Neutrophil (primary cell): ENCODE measurements at regions not wholly inside any gene's neighbourhood (a gene's known extent, or its start where the extent isn't known, plus 50 kb on each side); places are given as distances from the start of the nearest gene placed in this dataset.

Source experiments
- H3K27ac ChIP-seq: fragments of 200-600 bp; sonication (generic); 2 replicates; pipeline ENCODE4 v1.5.1; 2016; ENCODE audit warnings: mild to moderate bottlenecking, moderate library complexity
- H3K27me3 ChIP-seq: fragments of 200-600 bp; sonication (generic); 2 replicates; pipeline ENCODE4 v1.6.0; 2016; ENCODE audit warnings: mild to moderate bottlenecking
- H3K36me3 ChIP-seq: fragments of 200-600 bp; sonication (generic); 2 replicates; pipeline ENCODE4 v1.5.1; 2017
- H3K4me1 ChIP-seq, 2 experiments: fragments of 200-600 bp in 1 of 2; sonication (generic) in 1 of 2; 1 replicate in 1 of 2; 2 replicates in 1 of 2; pipeline versions ENCODE4 v1.5.1 to v1.6.1; 2013 to 2016; ENCODE audit warnings: low read depth in 1 of 2, low read length in 1 of 2, mild to moderate bottlenecking in 1 of 2, moderate library complexity in 1 of 2; ENCODE audit not compliant: control insufficient read depth in 1 of 2, insufficient read depth in 1 of 2
- H3K4me3 ChIP-seq, 2 experiments: fragments of 200-600 bp in 1 of 2; sonication (generic) in 1 of 2; 1 replicate in 1 of 2; 2 replicates in 1 of 2; pipeline ENCODE4 v1.5.1; 2013 to 2016; ENCODE audit warnings: low read depth in 1 of 2, low read length in 1 of 2, mild to moderate bottlenecking in 1 of 2, moderate library complexity in 1 of 2
- H3K9me3 ChIP-seq: fragments of 200-600 bp; sonication (generic); 2 replicates; pipeline ENCODE4 v1.5.1; 2016
- TF ChIP-seq, protein P1 (sequence below): fragments of 200-600 bp; sonication (generic); IDR thresholded peaks from 2 replicates; pipeline ENCODE4 v1.5.1; 2016; ENCODE audit warnings: antibody characterized with exemption

DNA sequence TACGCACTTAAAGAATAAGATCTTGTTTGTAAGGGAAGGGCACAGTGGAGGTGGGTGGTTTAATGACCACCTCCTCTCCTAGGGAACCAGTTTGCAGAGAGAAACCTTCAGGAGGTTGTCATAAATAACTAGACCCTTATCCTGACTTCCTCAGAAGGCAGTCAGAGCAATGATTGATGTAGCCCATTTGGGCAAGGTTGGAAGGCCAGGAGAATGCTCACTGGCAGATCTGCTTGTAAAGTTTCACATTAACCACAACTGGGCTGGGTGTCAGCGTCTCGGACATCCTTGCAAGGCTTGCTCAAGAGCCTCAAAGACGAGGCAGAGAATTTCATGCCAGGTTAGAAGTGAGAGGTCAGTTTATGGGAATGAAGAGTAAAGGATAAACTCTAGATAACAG, 87.6 kb upstream of the TRABD2B start:
- Histone ChIP-seq H3K27ac (no peak overlapping the region), H3K36me3 (no peaks in the 10 kb centered on the region), H3K9me3 (no peaks in the 10 kb centered on the region), H3K27me3 (peaks cover 13% of the 10 kb centered on the region), H3K4me3 (no peak overlapping the region), H3K4me1 (no peaks in the 10 kb centered on the region)
- TF ChIP-seq, protein P1, sequence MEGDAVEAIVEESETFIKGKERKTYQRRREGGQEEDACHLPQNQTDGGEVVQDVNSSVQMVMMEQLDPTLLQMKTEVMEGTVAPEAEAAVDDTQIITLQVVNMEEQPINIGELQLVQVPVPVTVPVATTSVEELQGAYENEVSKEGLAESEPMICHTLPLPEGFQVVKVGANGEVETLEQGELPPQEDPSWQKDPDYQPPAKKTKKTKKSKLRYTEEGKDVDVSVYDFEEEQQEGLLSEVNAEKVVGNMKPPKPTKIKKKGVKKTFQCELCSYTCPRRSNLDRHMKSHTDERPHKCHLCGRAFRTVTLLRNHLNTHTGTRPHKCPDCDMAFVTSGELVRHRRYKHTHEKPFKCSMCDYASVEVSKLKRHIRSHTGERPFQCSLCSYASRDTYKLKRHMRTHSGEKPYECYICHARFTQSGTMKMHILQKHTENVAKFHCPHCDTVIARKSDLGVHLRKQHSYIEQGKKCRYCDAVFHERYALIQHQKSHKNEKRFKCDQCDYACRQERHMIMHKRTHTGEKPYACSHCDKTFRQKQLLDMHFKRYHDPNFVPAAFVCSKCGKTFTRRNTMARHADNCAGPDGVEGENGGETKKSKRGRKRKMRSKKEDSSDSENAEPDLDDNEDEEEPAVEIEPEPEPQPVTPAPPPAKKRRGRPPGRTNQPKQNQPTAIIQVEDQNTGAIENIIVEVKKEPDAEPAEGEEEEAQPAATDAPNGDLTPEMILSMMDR: no peak

DNA sequence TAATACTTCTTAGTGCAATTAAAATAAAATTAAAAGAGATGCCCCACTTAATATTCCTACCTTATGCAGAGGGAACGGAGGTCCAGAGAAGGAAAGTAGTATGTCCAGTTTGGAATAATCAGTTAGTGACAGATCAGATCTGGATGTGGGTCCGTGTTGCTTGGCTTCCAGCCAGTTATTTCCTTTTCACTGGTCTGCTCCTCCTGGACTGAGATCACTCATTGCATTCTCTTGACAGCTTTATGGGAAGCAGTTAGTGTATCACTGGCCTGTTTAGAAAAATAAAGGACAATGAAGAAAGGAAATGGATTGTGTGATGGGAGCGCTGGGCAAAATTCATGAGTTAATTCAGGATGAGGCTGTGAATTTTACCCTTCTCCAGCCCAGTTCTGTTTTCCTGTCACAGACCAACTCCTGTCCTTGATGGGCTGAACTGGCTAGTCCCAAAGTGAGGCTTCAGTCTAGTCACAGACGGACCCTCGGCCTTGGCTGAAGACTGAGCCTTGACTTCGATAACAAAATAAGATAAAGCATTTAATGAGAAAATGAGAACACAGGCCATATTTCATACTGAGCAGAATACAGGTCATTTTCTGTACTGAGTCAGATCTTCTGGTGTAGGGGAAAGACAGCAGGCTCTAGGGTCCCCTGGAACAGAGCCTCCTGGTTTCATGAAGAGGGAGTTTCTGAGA, 85.2 kb upstream of the TRABD2B start:
- H3K9me3 ChIP-seq: no peaks in the 10 kb centered on the region
- peaks cover 21% of the 10 kb centered on the region for H3K27me3 ChIP-seq
- no peak overlapping the region for H3K27ac ChIP-seq
- no peaks in the 10 kb centered on the region for H3K4me1 ChIP-seq
- H3K36me3 ChIP-seq: no peaks in the 10 kb centered on the region
- no peak overlapping the region for H3K4me3 ChIP-seq
- TF ChIP-seq, protein P1: no peak

DNA sequence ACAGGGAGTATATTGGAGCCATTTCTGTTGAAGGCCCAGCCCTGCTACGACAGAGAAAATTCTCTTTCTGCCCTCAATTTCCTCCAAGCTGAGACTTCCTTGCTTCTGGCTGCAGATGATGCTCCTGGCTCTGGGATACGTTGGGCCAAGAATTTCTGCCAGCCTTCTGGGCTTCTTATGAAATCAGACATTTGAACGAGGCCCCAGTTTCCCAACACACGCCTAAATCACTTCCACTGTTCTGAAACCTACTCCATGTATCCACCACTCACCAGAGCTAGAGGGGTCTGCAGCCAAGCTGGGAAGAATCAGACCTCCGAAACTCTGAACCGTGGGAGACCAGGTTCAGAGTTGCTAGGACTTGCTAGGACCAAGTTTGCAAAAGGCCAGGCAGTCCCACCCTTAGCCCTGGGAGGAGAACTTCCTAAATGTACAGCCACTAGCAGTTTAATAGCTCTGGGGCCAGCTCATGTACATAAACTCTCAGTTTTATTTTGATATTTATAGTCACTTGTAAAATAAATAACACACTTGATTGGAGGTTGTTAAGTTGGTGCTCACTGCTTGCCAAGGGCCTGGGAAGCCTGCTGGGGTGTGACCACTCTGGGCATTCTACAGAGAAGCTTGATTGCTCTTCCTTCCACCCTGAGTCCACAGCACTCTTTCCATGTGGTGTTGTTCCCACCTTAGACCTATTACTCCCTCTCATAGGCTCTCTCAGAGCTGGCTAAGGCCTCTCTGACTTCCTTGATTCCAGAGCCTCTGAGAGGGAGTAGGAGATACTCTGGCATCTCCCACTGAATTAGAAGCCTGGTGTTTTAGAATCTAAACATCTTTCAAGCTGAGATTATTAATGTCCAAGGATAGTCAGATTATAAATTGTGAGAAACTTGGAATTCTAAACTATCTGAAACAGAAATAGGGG, 83.4 kb upstream of the TRABD2B start:
- Histone ChIP-seq H3K4me1 (no peaks in the 10 kb centered on the region), H3K9me3 (no peaks in the 10 kb centered on the region), H3K4me3 (no peak overlapping the region), H3K36me3 (no peaks in the 10 kb centered on the region), H3K27ac (no peak overlapping the region), H3K27me3 (peaks cover 22% of the 10 kb centered on the region)
- TF ChIP-seq, protein P1: no peak

DNA sequence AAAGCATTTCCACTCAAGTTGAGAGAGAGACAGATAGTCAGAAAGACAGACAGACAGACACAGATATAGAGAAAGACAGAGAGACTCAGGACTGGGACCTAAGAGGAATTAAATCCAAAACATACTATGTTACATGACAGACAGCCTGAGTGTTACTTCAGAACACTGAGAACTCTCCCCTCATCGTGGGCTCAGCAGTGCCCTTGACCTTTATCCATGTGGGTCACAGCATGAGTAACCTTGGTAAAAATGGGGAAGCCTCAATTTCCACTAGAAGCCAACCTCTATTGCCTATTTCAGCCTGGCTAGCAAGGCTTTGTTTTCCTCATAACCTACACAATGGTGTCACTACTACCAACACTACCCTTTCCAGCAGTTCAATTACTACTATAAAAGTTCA, 81.9 kb upstream of the TRABD2B start:
- H3K4me1 ChIP-seq: no peaks in the 10 kb centered on the region
- no peaks in the 10 kb centered on the region for H3K9me3 ChIP-seq
- TF ChIP-seq, protein P1: no peak
- peaks cover 21% of the 10 kb centered on the region for H3K27me3 ChIP-seq
- no peak overlapping the region for H3K27ac ChIP-seq
- H3K4me3 ChIP-seq: no peak overlapping the region
- H3K36me3 ChIP-seq: no peaks in the 10 kb centered on the region

DNA sequence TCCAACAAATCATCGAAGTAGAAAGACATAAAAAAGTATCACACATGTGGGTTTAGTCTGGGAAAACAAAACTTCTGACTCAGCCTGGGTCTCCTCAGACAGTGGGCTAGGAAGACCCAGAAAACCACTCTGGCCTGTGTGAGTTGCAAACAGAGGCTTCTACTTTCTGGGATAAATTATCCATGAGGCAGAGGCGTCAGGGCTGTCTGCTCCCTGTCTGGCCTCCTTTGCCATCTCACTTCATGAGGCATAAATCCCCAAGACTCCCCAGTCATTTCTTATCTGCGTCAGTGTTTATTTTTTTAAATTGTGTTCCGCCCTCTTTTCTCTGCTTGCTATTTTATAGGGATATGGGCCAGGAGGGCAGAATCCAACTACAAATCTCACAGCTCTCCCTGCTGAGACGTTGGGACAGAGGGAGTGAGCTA, 80.6 kb upstream of the TRABD2B start:
- no peaks in the 10 kb centered on the region for H3K4me1 ChIP-seq
- H3K4me3 ChIP-seq: no peak overlapping the region
- no peaks in the 10 kb centered on the region for H3K36me3 ChIP-seq
- H3K27ac ChIP-seq: no peak overlapping the region
- H3K27me3 ChIP-seq: peaks cover 21% of the 10 kb centered on the region
- no peaks in the 10 kb centered on the region for H3K9me3 ChIP-seq
- TF ChIP-seq, protein P1: no peak
